ENCODE measurements at regions not wholly inside any gene's neighbourhood (a gene's known extent, or its start where the extent isn't known, plus 50 kb on each side); places are given as distances from the start of the nearest gene placed in this dataset.

GRCh38 chr3:25294169-25294805, 133.8 kb upstream of the RARB start:
- ChIA-PET POLR2A (no interaction called here), CTCF (ENCODE audit: unreplicated experiment) (no interaction called here)
- no peaks in the 10 kb centered on the region for H3K36me3 ChIP-seq (ENCODE audit: insufficient read depth, low read length)
- no peak overlapping the region for H2AFZ ChIP-seq (ENCODE audit: low read length)
- DNase-seq (ENCODE audit: low spot score) = no peak
- H3K27ac ChIP-seq (ENCODE audit: low read depth, low read length, poor library complexity, severe bottlenecking) = no peak overlapping the region
- H3K9me2 ChIP-seq (ENCODE audit: insufficient read depth, low read length) = no peaks in the 10 kb centered on the region
- intact Hi-C loops (cut with micrococcal nuclease; ENCODE audit: unreplicated experiment) = no loop called here
- H4K20me1 ChIP-seq (ENCODE audit: insufficient read depth, low read length) = no peaks in the 10 kb centered on the region
- H3K4me1 ChIP-seq (ENCODE audit: insufficient read depth, low read length, poor library complexity, severe bottlenecking) = no peaks in the 10 kb centered on the region
- no TSS peak for BruUV-seq (replicated peaks)
- TF ChIP-seq CTCF (conservative IDR thresholded peaks at IDR 0.05; ENCODE audit: low read length) = no peak
- TF ChIP-seq EZH2phosphoT487 (IDR thresholded peaks at IDR 0.05; ENCODE audit: borderline replicate concordance, low read depth, low read length) = no peak
- no peaks in the 10 kb centered on the region for H3K9me3 ChIP-seq (ENCODE audit: low read length)
- no peak overlapping the region for H3K4me3 ChIP-seq (ENCODE audit: low read depth, low read length, poor library complexity, severe bottlenecking)
- H3K4me2 ChIP-seq (ENCODE audit: low read length) = no peak overlapping the region
- H3K79me2 ChIP-seq (ENCODE audit: insufficient read depth, low read depth, low read length) = no peaks in the 10 kb centered on the region

GRCh38 chr3:25297667-25298585, 130.1 kb upstream of the RARB start:
- Histone ChIP-seq H3K9me3 (ENCODE audit: low read length) (no peaks in the 10 kb centered on the region), H3K36me3 (ENCODE audit: insufficient read depth, low read length) (no peaks in the 10 kb centered on the region), H3K4me3 (ENCODE audit: low read depth, low read length, poor library complexity, severe bottlenecking) (no peak overlapping the region), H3K27ac (ENCODE audit: low read depth, low read length, poor library complexity, severe bottlenecking) (no peak overlapping the region), H3K4me2 (ENCODE audit: low read length) (no peak overlapping the region), H4K20me1 (ENCODE audit: insufficient read depth, low read length) (no peaks in the 10 kb centered on the region), H3K79me2 (ENCODE audit: insufficient read depth, low read depth, low read length) (no peaks in the 10 kb centered on the region), H2AFZ (ENCODE audit: low read length) (no peak overlapping the region), H3K4me1 (ENCODE audit: insufficient read depth, low read length, poor library complexity, severe bottlenecking) (no peaks in the 10 kb centered on the region), H3K9me2 (ENCODE audit: insufficient read depth, low read length) (no peaks in the 10 kb centered on the region)
- ChIA-PET CTCF (ENCODE audit: unreplicated experiment) (no interaction called here), POLR2A (interaction anchor here (0.6 to 0.7 kb wide), 6 partner anchors 13 to 142 kb away, joined by 3 to 5 read pairs (median 4); no protein-coding TSS in a partner anchor)
- no peak for DNase-seq (ENCODE audit: low spot score)
- intact Hi-C loops (cut with micrococcal nuclease; ENCODE audit: unreplicated experiment) = no loop called here
- BruUV-seq (replicated peaks) = no TSS peak
- TF ChIP-seq EZH2phosphoT487 (IDR thresholded peaks at IDR 0.05; ENCODE audit: borderline replicate concordance, low read depth, low read length) = no peak
- TF ChIP-seq CTCF (conservative IDR thresholded peaks at IDR 0.05; ENCODE audit: low read length) = no peak

- H3K79me2 ChIP-seq (ENCODE audit: insufficient read depth, low read depth, low read length) = no peaks in the 10 kb centered on the region
- ChIA-PET CTCF (ENCODE audit: unreplicated experiment) (no interaction called here), POLR2A (interaction anchor here (0.7 kb wide), 1 partner anchor 273 kb away, joined by 3 read pairs; no protein-coding TSS in a partner anchor)
- no peaks in the 10 kb centered on the region for H3K4me1 ChIP-seq (ENCODE audit: insufficient read depth, low read length, poor library complexity, severe bottlenecking)
- H3K4me2 ChIP-seq (ENCODE audit: low read length) = no peak overlapping the region
- H3K9me2 ChIP-seq (ENCODE audit: insufficient read depth, low read length) = no peaks in the 10 kb centered on the region
- BruUV-seq (replicated peaks) = no TSS peak
- no peaks in the 10 kb centered on the region for H3K36me3 ChIP-seq (ENCODE audit: insufficient read depth, low read length)
- intact Hi-C loops (cut with micrococcal nuclease; ENCODE audit: unreplicated experiment) = no loop called here
- no peak overlapping the region for H3K27ac ChIP-seq (ENCODE audit: low read depth, low read length, poor library complexity, severe bottlenecking)
- DNase-seq (ENCODE audit: low spot score) = no peak
- no peak overlapping the region for H3K4me3 ChIP-seq (ENCODE audit: low read depth, low read length, poor library complexity, severe bottlenecking)
- H4K20me1 ChIP-seq (ENCODE audit: insufficient read depth, low read length) = no peaks in the 10 kb centered on the region
- H3K9me3 ChIP-seq (ENCODE audit: low read length) = no peaks in the 10 kb centered on the region
- no peak overlapping the region for H2AFZ ChIP-seq (ENCODE audit: low read length)
- no peak for TF ChIP-seq CTCF (conservative IDR thresholded peaks at IDR 0.05; ENCODE audit: low read length)
- TF ChIP-seq EZH2phosphoT487 (IDR thresholded peaks at IDR 0.05; ENCODE audit: borderline replicate concordance, low read depth, low read length) = no peak
Observed at GRCh38 chr3:25300141-25300540, 127.9 kb upstream of the RARB start.

Data from OCI-LY7 (cell line).